ENCODE measurements at regions not wholly inside any gene's neighbourhood (a gene's known extent, or its start where the extent isn't known, plus 50 kb on each side); places are given as distances from the start of the nearest gene placed in this dataset.
"Not testable (repeated sequence)": the region's sequence is repeated elsewhere in the genome, so short reads cannot be mapped to it uniquely, and the experiment has no call there.

DNA sequence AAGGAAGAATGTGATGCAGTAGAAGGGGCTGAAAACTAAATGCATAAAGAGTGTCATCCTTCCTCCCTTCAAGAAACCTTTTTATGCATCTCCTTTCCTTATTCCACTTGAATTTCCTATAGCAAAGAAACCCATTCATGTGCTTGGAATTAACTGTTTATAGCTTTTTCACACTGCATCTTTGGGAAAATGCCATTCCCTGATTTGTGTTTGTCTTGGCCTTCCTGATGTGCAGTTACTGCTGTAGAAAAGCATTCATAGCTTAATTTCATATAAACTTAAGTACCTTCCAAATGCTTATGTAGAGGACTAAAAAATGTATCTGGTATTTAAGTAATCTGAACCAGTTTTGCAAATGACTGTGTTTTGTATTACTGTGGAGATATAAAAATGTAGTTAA lies 61.8 kb downstream of the SDR9C7 start:
- no peak for DNase-seq (ENCODE audit: low spot score)

DNA sequence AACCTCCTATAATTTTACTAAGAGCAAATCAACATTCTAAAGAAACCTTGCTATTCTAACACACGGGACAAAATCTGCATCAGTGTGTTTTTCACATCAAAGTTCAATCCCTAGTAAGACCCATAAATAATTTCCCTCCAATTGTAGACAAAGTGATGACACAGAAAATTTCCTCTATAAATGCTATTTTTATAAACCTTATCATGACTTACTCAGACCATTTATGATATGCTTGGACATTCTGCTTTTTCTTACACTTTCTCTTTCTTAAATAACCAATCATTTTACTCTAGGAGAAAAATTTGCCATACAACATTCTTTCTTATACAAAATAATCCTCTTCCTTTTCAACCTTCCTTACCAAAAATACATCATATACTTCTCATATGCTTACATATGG lies 67.0 kb downstream of the SDR9C7 start:
- DNase-seq (ENCODE audit: low spot score) = no peak

DNA sequence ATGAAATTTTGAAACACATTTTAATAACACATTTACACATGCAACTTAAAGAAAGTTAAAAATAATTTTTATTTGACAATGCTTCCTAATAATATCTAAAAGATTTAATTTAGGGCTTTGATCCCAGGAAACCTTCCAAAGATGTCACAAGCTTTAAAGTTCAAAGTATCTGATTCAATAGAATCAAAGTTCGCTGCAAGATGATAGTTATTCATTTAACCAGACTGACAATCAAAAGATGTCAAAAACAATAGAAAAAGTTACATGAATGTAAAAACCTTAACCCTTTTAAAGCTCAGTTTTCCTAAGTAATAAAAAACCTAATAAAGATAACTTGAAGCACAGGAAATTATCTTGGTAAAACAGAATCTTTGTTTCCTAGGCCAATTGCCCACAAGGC lies 67.7 kb downstream of the SDR9C7 start:
- no peak for DNase-seq (ENCODE audit: low spot score)

GRCh38 chr12:56864318-56864717 lies 69.9 kb downstream of the SDR9C7 start:
- DNase-seq (ENCODE audit: low spot score) = no peak

DNA sequence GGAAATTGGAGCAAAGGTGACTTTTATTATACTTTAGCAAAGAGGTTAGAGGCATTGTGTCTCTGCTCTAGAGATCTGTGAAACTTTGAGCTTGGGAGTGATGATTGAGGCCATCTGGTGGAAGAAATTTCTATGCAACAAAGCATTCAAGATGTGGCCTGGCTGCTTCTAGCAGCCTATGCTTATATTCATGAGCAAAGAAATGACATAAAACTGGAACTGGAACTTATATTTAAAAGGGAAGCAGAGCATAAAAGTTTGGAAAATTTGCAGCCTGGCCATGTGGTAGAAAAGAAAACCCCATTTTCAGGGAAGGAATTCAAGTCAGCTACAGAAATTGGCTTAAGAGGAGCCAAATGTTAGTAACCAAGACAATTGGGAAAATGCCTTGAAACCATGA lies 70.4 kb downstream of the SDR9C7 start:
- no peak for DNase-seq (ENCODE audit: low spot score)

GRCh38 chr12:56862264-56862663 lies 71.9 kb downstream of the SDR9C7 start:
- DNase-seq (ENCODE audit: low spot score) = no peak

- not testable (repeated sequence) for DNase-seq (ENCODE audit: low spot score)
These were observed 80.7 kb downstream of the SDR9C7 start for GRCh38 chr12:56853392-56853978.

- no peak for DNase-seq (ENCODE audit: low spot score)
These were observed 82.7 kb downstream of the SDR9C7 start for GRCh38 chr12:56851462-56851861.

GRCh38 chr12:56840922-56841321 lies 77.8 kb downstream of the HSD17B6 start:
- no peak for DNase-seq (ENCODE audit: low spot score)

DNA sequence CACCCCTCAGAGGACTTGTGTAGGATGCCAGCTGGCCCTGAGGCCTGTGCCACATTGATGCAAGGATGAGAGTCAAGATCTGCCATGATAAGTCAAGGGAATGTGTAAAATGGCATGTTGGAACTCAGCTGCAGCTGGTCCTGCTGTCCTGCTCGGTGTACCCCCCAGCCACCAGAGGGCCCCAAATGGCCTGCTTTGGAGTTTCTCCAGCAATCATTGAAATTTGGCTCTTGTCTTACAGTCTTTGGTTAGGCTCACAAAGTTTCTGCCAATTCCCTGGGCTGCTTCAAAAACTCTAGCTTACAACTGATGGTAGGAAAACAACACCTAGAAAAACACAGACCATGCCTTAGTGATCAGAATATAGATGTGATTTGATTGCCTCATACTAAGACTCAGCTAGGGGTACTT lies 76.8 kb downstream of the HSD17B6 start:
- DNase-seq (ENCODE audit: low spot score) = peak; percentile 50

DNA sequence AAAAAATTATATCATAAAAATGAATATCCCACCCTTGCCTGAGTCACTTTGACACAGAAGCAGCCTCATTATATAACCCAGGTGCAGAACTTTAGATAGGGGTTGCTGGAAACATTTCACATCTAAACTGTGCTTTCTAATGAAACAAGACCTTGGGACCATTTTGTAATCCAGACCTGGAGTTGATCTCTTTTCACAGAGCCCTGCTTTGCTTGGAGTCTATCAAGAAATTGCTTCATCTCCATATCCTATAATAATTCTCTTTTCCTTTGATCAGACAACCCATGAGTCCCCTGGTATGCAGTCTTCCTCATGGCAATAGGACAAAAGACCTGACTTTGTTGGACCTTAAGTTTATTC lies 76.3 kb downstream of the HSD17B6 start:
- peak; percentile 0 for DNase-seq (ENCODE audit: low spot score)

DNA sequence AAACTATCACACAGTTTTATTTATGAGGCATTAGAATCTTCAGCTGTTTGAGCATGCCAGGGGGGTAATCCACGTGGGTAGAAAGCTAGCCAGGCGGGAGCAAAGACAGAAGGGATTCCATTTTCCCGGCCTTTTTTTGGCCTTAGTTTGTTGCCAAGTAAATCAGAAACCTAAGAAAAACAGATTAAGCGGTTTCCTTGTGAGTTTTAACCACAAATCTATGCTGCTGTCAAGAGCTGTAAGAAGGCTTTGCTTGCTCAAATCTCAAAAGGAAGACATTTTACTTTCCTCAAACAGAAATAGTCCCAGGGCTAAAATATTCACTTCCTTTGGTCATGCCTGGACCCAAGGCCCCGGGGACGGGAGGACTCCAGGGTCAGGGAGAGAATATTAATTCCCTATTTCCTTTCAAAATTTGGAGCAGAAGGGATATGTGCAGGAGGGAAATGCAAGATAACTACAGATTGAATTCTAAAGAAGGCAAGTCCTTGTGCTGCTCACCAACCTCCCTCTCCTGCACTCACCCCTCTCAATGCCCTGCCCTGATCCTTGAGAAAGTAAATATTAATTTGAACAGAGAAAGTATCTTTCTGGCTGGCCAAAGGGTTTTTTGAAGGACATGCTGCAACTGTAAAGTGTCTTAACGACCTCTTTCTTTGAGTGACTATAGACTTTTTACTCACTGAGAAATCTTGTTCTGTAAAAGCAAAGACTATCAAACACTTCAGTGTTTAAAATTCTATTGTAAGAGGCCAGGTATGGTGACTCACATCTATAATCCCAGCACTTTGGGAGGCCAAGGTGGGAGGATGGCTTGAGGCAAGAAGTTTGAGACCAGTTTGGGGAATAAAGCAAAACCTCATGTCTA lies 75.7 kb downstream of the HSD17B6 start:
- peak; percentile 2 for DNase-seq (ENCODE audit: low spot score)

Measured in pons (tissue), 1 donor.